CD8-positive, alpha-beta memory T cell (primary cell): ENCODE measurements at regions not wholly inside any gene's neighbourhood (a gene's known extent, or its start where the extent isn't known, plus 50 kb on each side); places are given as distances from the start of the nearest gene placed in this dataset.
"Not testable (repeated sequence)": the region's sequence is repeated elsewhere in the genome, so short reads cannot be mapped to it uniquely, and the experiment has no call there.

Source experiments
- CTCF ChIA-PET: fragments of 350-600 bp; sonication (Branson Sonifier 250); formaldehyde crosslinking; loops from one replicate; lab custom pipeline; 2021; ENCODE audit warnings: antibody characterized with exemption; lab: Charles Lee
- POLR2A ChIA-PET: fragments of 350-600 bp; sonication (Branson Sonifier 250); formaldehyde crosslinking; loops from one replicate; lab custom pipeline; 2021; ENCODE audit warnings: antibody characterized with exemption; lab: Charles Lee
- DNase-seq, 5 donors: peaks; one replicate each; pipeline versions ENCODE4 v3.0.0 to v3.0.0-alpha.2; 2020 to 2022; ENCODE audit warnings: mixed read lengths in 1 of 5
- H3K27ac ChIP-seq: one replicate; pipeline ENCODE4 v1.7.0; 2013; ENCODE audit warnings: low read depth, mild to moderate bottlenecking, low read length, moderate library complexity
- H3K27me3 ChIP-seq: 2 replicates; pipeline ENCODE4 v1.7.0; 2013; ENCODE audit warnings: low read length, mild to moderate bottlenecking; ENCODE audit not compliant: insufficient read depth, poor library complexity, severe bottlenecking
- H3K36me3 ChIP-seq: 2 replicates; pipeline ENCODE4 v1.7.0; 2013; ENCODE audit warnings: mild to moderate bottlenecking, low read length, moderate library complexity; ENCODE audit not compliant: insufficient read depth
- H3K4me1 ChIP-seq: 2 replicates; pipeline ENCODE4 v1.7.0; 2013; ENCODE audit warnings: mild to moderate bottlenecking, low read length, moderate library complexity; ENCODE audit not compliant: insufficient read depth
- H3K4me3 ChIP-seq: 2 replicates; pipeline ENCODE4 v1.7.0; 2013; ENCODE audit warnings: mild to moderate bottlenecking, low read length
- H3K9me3 ChIP-seq: 2 replicates; pipeline ENCODE4 v1.7.0; 2013; ENCODE audit warnings: mild to moderate bottlenecking, low read length
- H3K27ac Mint-ChIP-seq, 8 donors: one replicate each; pipeline ENCODE4 v1.8.0; 2020 to 2021; ENCODE audit warnings: mixed read lengths in 8 of 8, mild to moderate bottlenecking in 6 of 8, inconsistent platforms in 3 of 8, moderate library complexity in 3 of 8
- H3K27me3 Mint-ChIP-seq, 2 donors: one replicate each; pipeline ENCODE4 v1.8.0; 2020 to 2021; ENCODE audit warnings: mixed read lengths in 2 of 2, mild to moderate bottlenecking in 1 of 2, moderate library complexity in 1 of 2
- H3K36me3 Mint-ChIP-seq, 3 donors: one replicate each; pipeline ENCODE4 v1.8.0; 2020 to 2021; ENCODE audit warnings: mixed read lengths in 3 of 3, inconsistent platforms in 1 of 3, mild to moderate bottlenecking in 1 of 3
- H3K4me1 Mint-ChIP-seq, 3 donors: one replicate each; pipeline ENCODE4 v1.8.0; 2020 to 2021; ENCODE audit warnings: mixed read lengths in 3 of 3, inconsistent platforms in 1 of 3, mild to moderate bottlenecking in 1 of 3
- H3K4me3 Mint-ChIP-seq, 7 donors: one replicate each; pipeline ENCODE4 v1.8.0; 2020 to 2021; ENCODE audit warnings: mixed read lengths in 7 of 7, mild to moderate bottlenecking in 6 of 7, moderate library complexity in 4 of 7, inconsistent platforms in 2 of 7
- H3K9me3 Mint-ChIP-seq, 5 donors: one replicate each; pipeline ENCODE4 v1.8.0; 2020 to 2022; ENCODE audit warnings: mixed read lengths in 5 of 5, mild to moderate bottlenecking in 3 of 5, moderate library complexity in 2 of 5, inconsistent platforms in 1 of 5

DNA sequence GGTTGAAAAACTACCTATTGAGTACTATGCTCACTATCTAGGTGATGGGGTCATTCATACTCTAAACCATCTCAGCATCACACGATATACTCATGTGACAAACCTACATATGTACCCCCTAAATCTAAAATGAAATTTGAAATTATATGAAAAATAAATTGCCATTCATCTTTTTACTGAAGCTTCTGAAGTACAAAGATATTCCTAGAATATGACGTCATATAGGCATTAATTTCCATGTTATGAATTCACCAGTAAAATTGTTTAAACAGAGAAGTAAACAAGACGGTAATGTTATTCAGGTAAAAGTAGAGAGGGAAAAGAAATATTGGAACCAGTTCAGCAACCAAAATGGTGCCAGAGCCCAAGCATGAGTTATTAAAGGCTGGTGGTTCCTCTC is 173.0 kb downstream of the MRPS30 start:
- no peaks in the 10 kb centered on the region for H3K27me3 Mint-ChIP-seq
- no peak for DNase-seq
- H3K4me3 Mint-ChIP-seq = no peak overlapping the region
- ChIA-PET CTCF (no interaction called here), POLR2A (no interaction called here)
- H3K4me1 Mint-ChIP-seq = no peaks in the 10 kb centered on the region
- Histone ChIP-seq H3K36me3 (no peaks in the 10 kb centered on the region), H3K27ac (no peak overlapping the region), H3K9me3 (peaks cover 6% of the 10 kb centered on the region), H3K27me3 (no peaks in the 10 kb centered on the region), H3K4me1 (no peaks in the 10 kb centered on the region), H3K4me3 (no peak overlapping the region)
- H3K9me3 Mint-ChIP-seq = peaks cover 30 to 50% (median 41%) of the 10 kb centered on the region in 5 donors
- H3K36me3 Mint-ChIP-seq = no peaks in the 10 kb centered on the region
- H3K27ac Mint-ChIP-seq = no peak overlapping the region

DNA sequence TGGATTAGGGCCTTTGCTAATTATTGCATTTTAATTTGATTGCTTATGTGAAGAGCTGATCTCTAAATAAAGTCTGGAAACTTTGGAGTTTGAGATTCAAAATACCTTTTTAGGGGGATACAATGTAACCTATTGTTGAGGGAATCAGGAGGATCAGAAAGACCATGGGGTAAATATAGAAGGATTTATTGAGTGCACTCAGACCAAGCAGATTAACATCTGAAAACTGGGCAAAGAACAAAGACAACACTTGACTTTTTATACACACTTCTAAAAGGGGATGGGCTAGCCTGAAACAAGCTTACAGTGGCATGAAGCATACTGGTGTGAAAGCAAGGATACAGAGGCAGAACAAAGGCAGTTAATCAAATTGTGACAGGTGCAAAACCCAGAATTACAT is 174.3 kb downstream of the MRPS30 start:
- peaks cover 32 to 57% (median 46%) of the 10 kb centered on the region in 5 donors for H3K9me3 Mint-ChIP-seq
- H3K4me1 Mint-ChIP-seq = no peaks in the 10 kb centered on the region
- H3K9me3 ChIP-seq = peaks cover 6% of the 10 kb centered on the region
- no peaks in the 10 kb centered on the region for H3K27me3 ChIP-seq
- CTCF ChIA-PET = no interaction called here
- DNase-seq = no peak
- H3K4me3 ChIP-seq = no peak overlapping the region
- H3K36me3 ChIP-seq = no peaks in the 10 kb centered on the region
- H3K27ac Mint-ChIP-seq = no peak overlapping the region
- POLR2A ChIA-PET = no interaction called here
- no peaks in the 10 kb centered on the region for H3K4me1 ChIP-seq
- no peaks in the 10 kb centered on the region for H3K36me3 Mint-ChIP-seq
- no peak overlapping the region for H3K4me3 Mint-ChIP-seq
- no peak overlapping the region for H3K27ac ChIP-seq
- H3K27me3 Mint-ChIP-seq = no peaks in the 10 kb centered on the region

DNA sequence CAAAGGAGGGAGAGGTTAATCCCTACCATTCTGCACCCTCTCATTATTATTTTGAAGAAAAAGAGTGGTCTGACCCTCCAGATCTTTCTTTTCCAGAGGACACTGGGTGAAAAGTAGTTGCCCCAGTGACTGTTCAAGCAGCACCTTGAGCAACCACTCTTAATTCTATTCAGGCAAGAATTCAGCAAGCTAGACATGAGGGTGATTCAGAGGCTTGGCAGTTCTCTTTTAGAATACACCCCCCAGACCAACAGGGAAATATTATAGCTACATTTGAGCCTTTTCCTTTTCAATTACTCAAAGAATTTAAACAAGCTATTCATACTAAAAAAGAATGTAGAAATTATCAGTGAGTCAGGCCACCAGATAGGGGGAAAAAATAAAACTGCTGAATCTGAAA is 178.3 kb downstream of the MRPS30 start:
- POLR2A ChIA-PET = no interaction called here
- no peaks in the 10 kb centered on the region for H3K27me3 ChIP-seq
- Mint-ChIP-seq H3K27me3 (no peaks in the 10 kb centered on the region), H3K9me3 (peaks cover 44 to 63% (median 57%) of the 10 kb centered on the region in 5 donors), H3K27ac (no peak overlapping the region), H3K4me3 (no peak overlapping the region), H3K4me1 (no peaks in the 10 kb centered on the region), H3K36me3 (no peaks in the 10 kb centered on the region)
- H3K4me3 ChIP-seq = no peak overlapping the region
- H3K9me3 ChIP-seq = peaks cover 6% of the 10 kb centered on the region
- H3K27ac ChIP-seq = no peak overlapping the region
- no peaks in the 10 kb centered on the region for H3K4me1 ChIP-seq
- CTCF ChIA-PET = no interaction called here
- no peaks in the 10 kb centered on the region for H3K36me3 ChIP-seq
- no peak for DNase-seq

DNA sequence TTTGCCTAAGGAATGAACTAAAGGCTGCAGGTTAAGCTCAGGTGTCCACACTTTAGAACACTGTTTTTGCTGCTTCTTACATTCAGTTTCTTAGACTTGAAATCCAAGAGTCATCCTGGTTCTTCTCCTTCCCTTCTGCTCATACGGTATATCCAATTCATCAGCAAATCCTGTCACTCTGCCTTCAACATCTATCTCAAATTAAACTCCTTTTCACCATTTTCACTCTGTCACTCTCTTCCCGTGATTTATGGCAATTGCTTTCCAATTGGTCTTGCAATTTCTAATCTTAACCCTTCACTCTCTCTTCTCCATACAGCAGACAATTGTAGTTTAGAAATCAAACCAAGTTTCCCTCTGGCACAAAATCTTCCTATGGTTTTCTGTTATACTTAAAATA is 182.9 kb downstream of the MRPS30 start:
- no peak overlapping the region for H3K27ac Mint-ChIP-seq
- H3K4me3 ChIP-seq = no peak overlapping the region
- H3K4me1 Mint-ChIP-seq = no peaks in the 10 kb centered on the region
- ChIA-PET POLR2A (no interaction called here), CTCF (no interaction called here)
- no peak for DNase-seq
- H3K9me3 Mint-ChIP-seq = peaks cover 21 to 45% (median 34%) of the 10 kb centered on the region in 5 donors
- no peak overlapping the region for H3K27ac ChIP-seq
- no peaks in the 10 kb centered on the region for H3K4me1 ChIP-seq
- no peaks in the 10 kb centered on the region for H3K27me3 ChIP-seq
- H3K9me3 ChIP-seq = no peaks in the 10 kb centered on the region
- no peaks in the 10 kb centered on the region for H3K36me3 Mint-ChIP-seq
- H3K27me3 Mint-ChIP-seq = no peaks in the 10 kb centered on the region
- no peak overlapping the region for H3K4me3 Mint-ChIP-seq
- H3K36me3 ChIP-seq = no peaks in the 10 kb centered on the region

DNA sequence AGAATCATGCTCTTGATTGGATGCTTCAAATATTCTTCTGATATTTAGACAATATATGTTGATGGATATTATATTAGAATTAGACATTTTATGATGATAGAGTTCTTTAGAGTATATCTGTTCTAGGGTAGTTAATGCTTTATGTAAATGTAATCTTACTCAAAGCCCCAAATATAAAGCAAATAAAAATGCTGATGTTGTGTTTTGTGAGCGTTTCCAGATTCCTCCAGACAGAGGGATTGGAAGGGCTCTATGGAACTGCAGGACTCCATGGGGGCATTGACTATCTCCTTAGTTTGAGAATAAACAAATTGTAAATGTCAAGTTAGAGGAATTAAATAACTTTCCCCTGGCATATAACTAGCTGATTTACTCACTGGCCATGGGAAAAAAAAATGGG is 184.5 kb downstream of the MRPS30 start:
- no peak overlapping the region for H3K4me3 Mint-ChIP-seq
- peaks cover 19 to 42% (median 24%) of the 10 kb centered on the region in 5 donors for H3K9me3 Mint-ChIP-seq
- Histone ChIP-seq H3K36me3 (no peaks in the 10 kb centered on the region), H3K4me3 (no peak overlapping the region), H3K27ac (no peak overlapping the region), H3K4me1 (no peaks in the 10 kb centered on the region), H3K27me3 (no peaks in the 10 kb centered on the region), H3K9me3 (no peaks in the 10 kb centered on the region)
- H3K36me3 Mint-ChIP-seq = no peaks in the 10 kb centered on the region
- no peak for DNase-seq
- no peak overlapping the region for H3K27ac Mint-ChIP-seq
- no peaks in the 10 kb centered on the region for H3K27me3 Mint-ChIP-seq
- ChIA-PET CTCF (no interaction called here), POLR2A (no interaction called here)
- H3K4me1 Mint-ChIP-seq = no peaks in the 10 kb centered on the region

DNA sequence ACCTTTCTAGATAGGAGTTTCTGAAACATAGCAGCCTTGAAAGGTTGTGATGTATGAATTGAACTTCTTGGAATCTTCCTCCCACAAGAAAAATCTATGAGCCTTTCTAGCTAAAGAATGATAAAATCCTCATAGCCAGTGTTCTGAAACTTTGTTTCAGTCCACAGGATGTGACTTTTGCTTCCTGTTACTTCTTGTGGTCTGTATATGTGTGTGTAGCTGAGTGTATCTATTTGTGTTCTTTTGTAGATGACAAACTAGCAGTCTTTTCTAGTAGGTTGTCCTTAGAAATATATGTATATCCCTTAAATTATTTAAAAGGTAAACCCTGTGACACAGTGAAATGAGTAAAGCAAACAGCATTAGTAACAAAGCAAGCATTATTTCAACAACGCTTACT is 188.8 kb downstream of the MRPS30 start:
- no peaks in the 10 kb centered on the region for H3K27me3 ChIP-seq
- H3K27me3 Mint-ChIP-seq = no peaks in the 10 kb centered on the region
- POLR2A ChIA-PET = no interaction called here

DNA sequence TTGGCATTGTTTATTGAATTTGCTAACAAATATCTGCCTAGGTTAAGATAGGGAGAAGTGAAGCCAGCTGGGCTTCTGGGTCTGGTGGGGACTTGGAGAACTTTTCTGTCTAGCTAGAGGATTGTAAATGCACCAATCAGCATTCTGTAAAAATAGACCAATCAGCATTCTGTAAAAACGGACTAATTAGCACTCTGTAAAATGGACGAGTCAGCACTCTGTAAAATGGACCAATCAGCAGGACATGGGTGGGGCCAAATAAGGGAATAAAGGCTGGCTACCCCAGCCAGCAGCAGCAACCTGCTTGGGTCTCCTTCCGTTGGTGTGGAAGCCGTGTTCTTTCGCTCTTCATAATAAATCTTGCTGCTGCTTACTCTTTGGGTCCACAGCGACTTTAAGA is 198.4 kb downstream of the MRPS30 start:
- POLR2A ChIA-PET, H3K4me1 Mint-ChIP-seq, H3K27me3 Mint-ChIP-seq, H3K4me1 ChIP-seq, H3K27me3 ChIP-seq, DNase-seq, H3K27ac Mint-ChIP-seq, H3K36me3 ChIP-seq, H3K4me3 Mint-ChIP-seq, H3K4me3 ChIP-seq, H3K36me3 Mint-ChIP-seq, CTCF ChIA-PET, H3K9me3 ChIP-seq, H3K27ac ChIP-seq, H3K9me3 Mint-ChIP-seq: not testable (repeated sequence)

More for the DNA sequence above, 188.8 kb downstream of the MRPS30 start:
- Mint-ChIP-seq H3K4me1 (no peaks in the 10 kb centered on the region), H3K36me3 (no peaks in the 10 kb centered on the region), H3K27ac (no peak overlapping the region), H3K9me3 (peaks cover 0 to 8% (median 2%) of the 10 kb centered on the region in 5 donors), H3K4me3 (no peak overlapping the region)
- Histone ChIP-seq H3K4me1 (no peaks in the 10 kb centered on the region), H3K36me3 (no peaks in the 10 kb centered on the region), H3K9me3 (no peaks in the 10 kb centered on the region), H3K4me3 (no peak overlapping the region), H3K27ac (no peak overlapping the region)
- CTCF ChIA-PET = no interaction called here
- DNase-seq = no peak

DNA sequence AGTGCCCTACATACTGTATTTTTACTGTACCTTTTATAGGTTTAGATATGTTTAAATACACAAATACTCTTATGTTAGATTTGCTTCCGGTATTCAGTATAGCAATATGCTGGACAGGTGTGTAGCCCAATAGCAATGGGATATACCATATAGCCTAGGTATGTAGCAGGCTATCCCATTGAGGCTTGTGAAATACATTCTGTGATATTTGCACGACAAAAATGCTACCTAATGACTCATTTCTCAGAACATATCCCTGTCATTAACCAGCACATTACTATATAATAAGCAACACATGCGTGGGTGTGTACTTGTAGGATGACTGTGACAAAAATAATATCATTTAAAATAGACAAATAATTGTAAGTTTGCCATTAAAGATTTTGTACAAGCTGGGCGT is 208.8 kb downstream of the MRPS30 start:
- Mint-ChIP-seq H3K36me3 (no peaks in the 10 kb centered on the region), H3K9me3 (peaks cover 0 to 8% (median 4%) of the 10 kb centered on the region in 5 donors), H3K27ac (no peak overlapping the region), H3K27me3 (no peaks in the 10 kb centered on the region), H3K4me3 (no peak overlapping the region), H3K4me1 (no peaks in the 10 kb centered on the region)
- Histone ChIP-seq H3K27ac (no peak overlapping the region), H3K4me1 (no peaks in the 10 kb centered on the region), H3K4me3 (no peak overlapping the region), H3K9me3 (no peaks in the 10 kb centered on the region), H3K27me3 (no peaks in the 10 kb centered on the region), H3K36me3 (no peaks in the 10 kb centered on the region)
- CTCF ChIA-PET = no interaction called here
- POLR2A ChIA-PET = no interaction called here
- no peak for DNase-seq

DNA sequence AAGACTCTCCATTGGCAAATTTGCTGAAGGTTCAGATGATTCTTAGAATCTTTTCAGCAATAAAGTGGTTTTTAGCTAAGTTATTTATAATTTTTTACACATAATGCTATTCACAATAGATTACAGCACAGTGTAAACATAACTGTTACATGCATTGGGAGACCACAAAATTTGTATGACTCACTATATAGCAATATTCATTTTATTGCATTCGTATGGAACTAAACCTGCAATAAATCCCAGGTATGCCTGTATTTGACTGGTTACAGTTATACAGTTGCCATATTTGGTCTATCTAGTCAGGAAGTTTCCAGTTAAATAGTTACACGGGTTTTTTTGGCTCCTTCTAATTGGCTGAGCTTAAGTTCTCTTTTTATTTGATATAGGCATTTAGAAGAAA is 220.8 kb downstream of the MRPS30 start:
- Mint-ChIP-seq H3K27ac (no peak overlapping the region), H3K4me1 (no peaks in the 10 kb centered on the region), H3K36me3 (no peaks in the 10 kb centered on the region), H3K9me3 (peaks cover 0 to 8% (median 0%) of the 10 kb centered on the region in 5 donors), H3K27me3 (no peaks in the 10 kb centered on the region), H3K4me3 (no peak overlapping the region)
- Histone ChIP-seq H3K27me3 (no peaks in the 10 kb centered on the region), H3K27ac (no peak overlapping the region), H3K4me1 (no peaks in the 10 kb centered on the region), H3K4me3 (no peak overlapping the region), H3K36me3 (no peaks in the 10 kb centered on the region), H3K9me3 (no peaks in the 10 kb centered on the region)
- POLR2A ChIA-PET = no interaction called here
- CTCF ChIA-PET = no interaction called here
- DNase-seq = no peak
